RWPE2 (cell line): ENCODE measurements at regions not wholly inside any gene's neighbourhood (a gene's known extent, or its start where the extent isn't known, plus 50 kb on each side); places are given as distances from the start of the nearest gene placed in this dataset.

Experiments
- ATAC-seq: fragments of 200-7000 bp; cut with Tn5 transposase; 3 replicates; pipeline ENCODE4 v1.9.1; 2021; ENCODE audit warnings: low read depth
- DNase-seq: peaks from one replicate; pipeline ENCODE4 v3.0.0-alpha.2; 2020; ENCODE audit warnings: low spot score
- H3K27ac ChIP-seq: fragments of 450-650 bp; 2 replicates; pipeline ENCODE4 v1.5.1; 2017; ENCODE audit warnings: mild to moderate bottlenecking; ENCODE audit not compliant: poor library complexity, severe bottlenecking
- H3K27me3 ChIP-seq: fragments of 250-450 bp; sonication (Bioruptor Pico); 2 replicates; pipeline ENCODE4 v1.5.1; 2021; ENCODE audit warnings: mild to moderate bottlenecking, moderate library complexity; ENCODE audit not compliant: insufficient read depth, poor library complexity, severe bottlenecking
- H3K36me3 ChIP-seq: fragments of 250-450 bp; sonication (Bioruptor Pico); 2 replicates; pipeline ENCODE4 v1.5.1; 2020; ENCODE audit warnings: low read depth, mild to moderate bottlenecking, moderate library complexity
- H3K4me1 ChIP-seq: fragments of 250-450 bp; sonication (Bioruptor Pico); 2 replicates; pipeline ENCODE4 v1.5.1; 2021; ENCODE audit warnings: mild to moderate bottlenecking, moderate library complexity; ENCODE audit not compliant: insufficient read depth, poor library complexity, severe bottlenecking
- H3K4me3 ChIP-seq: fragments of 250-450 bp; sonication (Bioruptor Pico); 2 replicates; pipeline ENCODE4 v1.5.1; 2021; ENCODE audit warnings: mild to moderate bottlenecking, moderate library complexity; ENCODE audit not compliant: severe bottlenecking
- H3K9me3 ChIP-seq: fragments of 250-450 bp; sonication (Bioruptor Pico); 2 replicates; pipeline ENCODE4 v1.5.1; 2021; ENCODE audit warnings: mild to moderate bottlenecking, moderate library complexity; ENCODE audit not compliant: severe bottlenecking
- TF ChIP-seq, protein P1 (sequence below): fragments of 450-650 bp; IDR thresholded peaks from one replicate; pipeline ENCODE4 v1.5.1; 2017; ENCODE audit warnings: mild to moderate bottlenecking, moderate library complexity; ENCODE audit not compliant: poor library complexity, severe bottlenecking

DNA sequence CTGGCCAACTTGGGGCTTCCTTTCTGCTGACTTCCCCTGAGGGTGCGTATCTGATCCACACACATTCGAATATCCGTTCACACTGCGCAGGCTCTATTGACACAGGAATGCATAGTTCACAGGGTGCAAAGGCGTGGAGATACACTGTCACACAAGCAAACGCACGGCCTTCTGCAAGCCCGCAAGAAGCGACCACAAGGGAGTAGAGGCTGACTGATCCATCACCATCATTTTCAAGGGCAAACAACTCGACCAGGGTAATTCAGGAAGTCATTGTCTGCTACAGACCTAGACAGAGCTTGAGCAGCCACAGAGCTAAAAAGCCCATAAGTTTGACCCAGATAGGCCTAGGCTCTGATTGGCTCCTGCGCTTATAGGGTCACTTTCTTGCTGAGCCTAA lies 392.3 kb downstream of the MN1 start:
- TF ChIP-seq, protein P1, sequence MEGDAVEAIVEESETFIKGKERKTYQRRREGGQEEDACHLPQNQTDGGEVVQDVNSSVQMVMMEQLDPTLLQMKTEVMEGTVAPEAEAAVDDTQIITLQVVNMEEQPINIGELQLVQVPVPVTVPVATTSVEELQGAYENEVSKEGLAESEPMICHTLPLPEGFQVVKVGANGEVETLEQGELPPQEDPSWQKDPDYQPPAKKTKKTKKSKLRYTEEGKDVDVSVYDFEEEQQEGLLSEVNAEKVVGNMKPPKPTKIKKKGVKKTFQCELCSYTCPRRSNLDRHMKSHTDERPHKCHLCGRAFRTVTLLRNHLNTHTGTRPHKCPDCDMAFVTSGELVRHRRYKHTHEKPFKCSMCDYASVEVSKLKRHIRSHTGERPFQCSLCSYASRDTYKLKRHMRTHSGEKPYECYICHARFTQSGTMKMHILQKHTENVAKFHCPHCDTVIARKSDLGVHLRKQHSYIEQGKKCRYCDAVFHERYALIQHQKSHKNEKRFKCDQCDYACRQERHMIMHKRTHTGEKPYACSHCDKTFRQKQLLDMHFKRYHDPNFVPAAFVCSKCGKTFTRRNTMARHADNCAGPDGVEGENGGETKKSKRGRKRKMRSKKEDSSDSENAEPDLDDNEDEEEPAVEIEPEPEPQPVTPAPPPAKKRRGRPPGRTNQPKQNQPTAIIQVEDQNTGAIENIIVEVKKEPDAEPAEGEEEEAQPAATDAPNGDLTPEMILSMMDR = no peak
- no peak overlapping the region for H3K4me3 ChIP-seq
- H3K27me3 ChIP-seq = no peaks in the 10 kb centered on the region
- no peak for ATAC-seq
- no peaks in the 10 kb centered on the region for H3K9me3 ChIP-seq
- no peaks in the 10 kb centered on the region for H3K4me1 ChIP-seq
- no peak overlapping the region for H3K27ac ChIP-seq
- no peak for DNase-seq
- H3K36me3 ChIP-seq = no peaks in the 10 kb centered on the region

DNA sequence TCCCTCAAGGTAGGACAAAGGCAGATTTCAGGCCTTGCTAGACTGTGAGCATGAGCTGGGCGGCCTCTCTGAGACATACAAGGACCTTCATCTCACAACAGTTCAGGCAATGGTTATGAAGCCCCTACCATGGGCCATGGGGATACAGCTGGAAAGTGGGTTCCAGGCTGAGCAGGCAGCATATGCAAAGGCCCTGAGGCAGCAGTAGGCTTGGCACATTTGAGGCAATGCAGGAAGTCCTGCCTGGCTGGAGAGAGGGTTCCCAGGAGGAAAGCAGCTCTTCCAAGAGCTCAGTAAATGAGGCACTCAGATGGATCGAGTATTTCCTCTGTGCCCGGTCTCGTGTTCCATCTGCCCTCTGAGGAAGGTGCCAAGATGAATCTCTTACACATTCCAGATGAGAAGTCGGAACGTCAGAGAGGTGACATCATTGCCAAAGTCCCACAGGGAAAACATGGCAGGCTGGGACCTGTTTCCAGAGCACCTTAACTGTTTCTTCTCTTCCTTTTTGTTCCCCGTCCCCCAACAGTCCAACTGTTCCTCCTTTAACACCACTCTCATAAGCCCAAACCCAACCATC lies 388.6 kb downstream of the MN1 start:
- H3K36me3 ChIP-seq = no peaks in the 10 kb centered on the region
- H3K27ac ChIP-seq = peak overlapping the region; percentile 12
- H3K4me3 ChIP-seq = no peak overlapping the region
- H3K4me1 ChIP-seq = peaks cover 2% of the 10 kb centered on the region
- ATAC-seq (no peak), DNase-seq (no peak)
- H3K27me3 ChIP-seq = no peaks in the 10 kb centered on the region
- H3K9me3 ChIP-seq = no peaks in the 10 kb centered on the region
- TF ChIP-seq, protein P1 = no peak

DNA sequence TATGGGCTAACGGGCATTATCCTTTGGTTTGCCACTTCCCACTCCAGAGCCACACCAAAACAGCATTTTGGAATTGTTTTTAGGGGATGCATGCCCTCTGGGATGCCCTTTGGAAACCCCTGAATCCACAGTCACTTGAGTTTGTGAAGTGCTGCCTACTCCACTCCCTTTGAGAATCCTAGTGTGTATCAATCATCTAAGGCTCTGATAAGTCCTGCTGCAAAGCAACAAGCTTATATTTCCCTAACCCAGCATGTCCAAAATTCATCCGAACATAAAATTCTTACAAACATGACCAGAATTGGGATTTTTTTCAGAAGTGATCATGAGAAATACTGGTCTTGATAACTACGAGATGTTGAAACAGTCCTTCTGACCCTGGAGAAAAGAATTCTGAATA lies 387.9 kb downstream of the MN1 start:
- no peak for ATAC-seq
- peak overlapping the region; percentile 12 for H3K27ac ChIP-seq
- H3K27me3 ChIP-seq = no peaks in the 10 kb centered on the region
- H3K4me3 ChIP-seq = no peak overlapping the region
- no peaks in the 10 kb centered on the region for H3K9me3 ChIP-seq
- H3K4me1 ChIP-seq = peaks cover 2% of the 10 kb centered on the region
- H3K36me3 ChIP-seq = no peaks in the 10 kb centered on the region
- TF ChIP-seq, protein P1 = no peak
- no peak for DNase-seq

DNA sequence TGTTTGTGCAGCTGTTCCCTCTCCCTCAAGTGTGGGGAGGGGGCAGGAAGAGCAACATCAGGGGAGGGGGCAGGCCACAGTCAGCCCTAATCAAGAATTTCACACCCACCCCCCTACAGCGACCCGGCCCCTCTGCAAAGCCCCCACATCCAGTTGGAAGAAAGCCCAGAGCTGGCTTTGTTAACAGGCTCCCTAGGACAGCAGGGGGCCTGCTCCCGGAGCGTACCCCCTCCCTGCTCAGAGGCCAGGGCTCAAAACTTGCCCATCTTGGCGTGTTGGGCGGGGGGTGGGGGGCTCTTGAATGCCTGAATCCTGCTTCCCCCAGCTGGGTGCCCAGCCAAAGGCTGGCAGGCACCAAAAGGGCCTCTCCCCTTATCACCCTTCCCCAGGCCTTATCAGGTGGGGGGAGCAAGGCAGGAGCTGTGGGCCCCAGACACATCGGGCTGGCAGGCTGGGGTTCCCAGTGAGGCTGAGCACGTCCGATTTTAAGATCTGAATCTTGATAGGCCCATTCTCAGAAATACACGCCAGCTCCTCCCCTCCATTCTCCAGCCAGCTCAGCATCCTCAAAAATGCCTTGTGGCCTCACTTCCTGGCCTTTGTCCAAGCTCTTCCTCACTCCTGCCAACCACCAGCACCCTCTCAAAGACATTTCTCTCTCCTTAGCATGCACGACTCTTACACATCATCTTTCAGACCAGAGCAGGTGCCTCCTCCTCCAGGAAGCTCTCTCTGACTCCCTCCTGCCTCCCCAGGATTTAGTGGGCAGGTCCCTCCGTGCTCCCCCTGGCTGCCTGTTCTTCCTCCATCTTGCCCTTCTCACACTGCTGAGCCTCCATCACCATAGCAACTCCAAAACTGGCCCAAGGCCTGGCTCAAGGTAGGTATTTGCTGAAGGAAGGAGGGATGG lies 384.8 kb downstream of the MN1 start:
- peaks cover 26% of the 10 kb centered on the region for H3K4me1 ChIP-seq
- peak overlapping the region; percentile 56 for H3K27ac ChIP-seq
- TF ChIP-seq, protein P1 = no peak
- H3K4me3 ChIP-seq = no peak overlapping the region
- no peaks in the 10 kb centered on the region for H3K27me3 ChIP-seq
- no peaks in the 10 kb centered on the region for H3K36me3 ChIP-seq
- peak; percentile 64 for ATAC-seq
- no peak for DNase-seq
- H3K9me3 ChIP-seq = no peaks in the 10 kb centered on the region

DNA sequence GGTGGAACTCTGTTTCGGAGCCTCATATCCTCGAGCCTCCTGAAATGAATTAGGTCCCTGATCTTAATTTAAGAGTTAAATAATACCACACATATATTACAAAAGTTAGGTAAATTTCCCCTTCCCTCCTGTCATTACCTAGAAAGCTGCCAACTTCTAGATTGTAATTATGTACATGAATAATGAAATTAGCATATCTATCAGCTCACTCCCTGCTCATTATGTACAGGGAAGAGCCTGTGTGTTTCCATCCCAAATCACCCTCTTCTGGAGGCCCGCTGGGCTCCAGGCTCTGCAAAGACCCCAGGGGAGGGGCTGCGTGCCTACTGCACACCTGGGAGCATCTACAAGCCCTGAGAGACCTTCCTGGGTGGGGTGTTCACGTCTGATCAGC lies 384.1 kb downstream of the MN1 start:
- peak overlapping the region; percentile 56 for H3K27ac ChIP-seq
- no peaks in the 10 kb centered on the region for H3K9me3 ChIP-seq
- TF ChIP-seq, protein P1 = no peak
- DNase-seq = no peak
- H3K36me3 ChIP-seq = no peaks in the 10 kb centered on the region
- H3K4me3 ChIP-seq = no peak overlapping the region
- H3K4me1 ChIP-seq = peaks cover 26% of the 10 kb centered on the region
- no peaks in the 10 kb centered on the region for H3K27me3 ChIP-seq
- ATAC-seq = no peak
